Dedifferentiated amniotic fluid mesenchymal stem cell (primary cell): ENCODE measurements at regions not wholly inside any gene's neighbourhood (a gene's known extent, or its start where the extent isn't known, plus 50 kb on each side); places are given as distances from the start of the nearest gene placed in this dataset.

Source experiments
- DNase-seq: peaks from one replicate; pipeline ENCODE4 v3.0.0-alpha.2; 2016; ENCODE audit errors: extremely low spot score

DNA sequence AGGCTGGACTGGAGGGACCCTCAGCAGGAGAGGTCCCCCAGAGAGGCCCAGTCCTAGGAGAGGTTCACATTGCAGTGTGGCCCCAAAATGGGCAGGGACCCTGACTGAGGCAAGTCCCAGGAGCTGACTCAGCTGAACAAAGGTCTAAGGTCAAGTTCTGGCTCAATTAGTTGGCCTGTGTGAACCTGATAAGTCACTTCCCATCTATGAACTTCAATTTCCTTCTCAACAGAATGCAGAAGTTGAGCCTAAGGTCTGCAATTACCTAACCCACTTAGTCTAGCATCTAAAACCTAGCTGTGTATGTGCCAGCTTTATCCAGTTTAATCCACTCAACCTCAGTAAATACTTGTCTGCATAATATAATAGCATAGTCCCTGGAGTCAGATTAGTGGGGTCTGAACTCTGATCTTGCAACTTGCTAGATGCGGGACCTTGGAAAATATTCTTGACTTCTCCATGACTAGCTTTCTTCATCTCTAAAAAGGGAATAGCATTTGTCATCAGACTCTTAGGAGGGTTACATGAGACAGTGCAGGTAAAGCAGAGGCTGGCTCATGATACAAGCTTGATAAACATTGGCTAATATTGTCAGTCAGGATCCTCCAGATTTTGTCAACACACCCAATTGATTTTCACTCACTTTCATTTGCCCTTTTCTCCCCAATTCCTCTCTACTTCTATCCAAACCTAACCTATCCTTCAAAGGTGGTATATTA is 465.5 kb downstream of the INSC start:
- no peak for DNase-seq

- DNase-seq = no peak
Observed at GRCh38 chr11:15580775-15581095, 466.0 kb downstream of the INSC start.

GRCh38 chr11:15584158-15584557 is 469.4 kb downstream of the INSC start:
- no peak for DNase-seq

DNA sequence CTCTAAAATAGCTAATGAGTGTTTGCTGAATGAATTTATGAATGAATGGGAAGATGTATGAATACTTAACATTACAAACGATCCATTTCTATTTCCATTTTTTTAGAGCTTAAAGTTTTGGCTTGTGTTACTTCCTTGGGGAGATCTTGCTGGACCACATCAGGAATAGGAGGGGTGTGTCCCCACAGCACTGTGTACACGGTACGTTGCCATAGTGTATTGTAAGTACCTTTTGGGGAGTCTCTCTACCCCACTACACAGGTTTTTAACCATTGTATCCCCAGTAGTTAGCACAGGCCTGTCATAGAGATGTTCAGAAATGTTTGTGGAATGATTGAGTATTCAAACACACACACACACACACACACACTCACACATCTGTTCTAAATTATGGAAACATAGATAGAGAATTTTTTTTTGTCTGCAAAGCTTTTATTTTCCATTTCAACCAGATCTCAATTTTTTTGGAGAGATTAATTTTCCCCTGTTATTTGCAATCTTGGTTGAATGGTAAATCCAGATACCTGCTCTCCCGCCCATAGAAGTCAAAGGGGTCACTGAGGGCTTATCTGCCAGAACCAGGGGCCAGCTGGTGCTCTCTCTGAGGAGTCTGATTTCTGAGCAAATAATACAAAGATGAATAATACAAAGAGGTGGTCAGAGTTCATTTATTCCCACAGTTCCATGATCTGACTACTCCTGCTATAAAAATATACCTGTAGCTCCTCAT is 471.0 kb downstream of the INSC start:
- DNase-seq = no peak

DNA sequence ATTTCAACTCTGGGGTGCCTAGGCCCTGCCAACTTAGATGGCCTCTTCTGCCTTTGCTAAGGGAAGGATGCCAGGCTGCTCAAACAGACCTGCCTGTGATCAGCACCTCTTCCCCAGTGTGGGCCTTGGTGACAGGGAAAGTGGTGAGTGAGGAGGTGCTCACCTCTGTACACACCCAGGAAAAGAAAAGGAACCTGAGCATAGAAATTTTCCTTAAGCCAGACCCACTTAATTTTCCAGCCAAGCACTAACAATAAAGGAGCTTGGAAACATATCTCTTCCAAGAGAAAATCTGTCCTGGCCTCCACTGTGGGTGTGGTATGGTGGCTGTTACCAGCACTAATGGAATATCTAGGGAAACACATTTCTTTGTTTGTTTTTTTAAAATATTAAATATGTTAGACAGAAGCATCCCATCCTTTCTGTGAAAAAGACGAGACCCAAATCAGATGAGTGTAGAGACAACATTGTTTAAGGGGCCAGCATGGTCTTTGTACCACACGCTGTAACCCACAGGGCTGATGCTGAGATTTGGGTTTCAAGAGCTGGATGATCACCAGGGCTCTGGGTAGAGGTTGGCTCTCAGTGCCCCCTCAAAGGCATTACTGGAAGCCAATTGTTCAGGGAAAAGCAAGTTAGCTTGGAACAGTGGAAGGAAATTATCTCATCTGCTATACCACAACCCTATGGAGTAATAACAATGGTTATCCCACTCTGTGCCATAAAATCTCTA is 472.2 kb downstream of the INSC start:
- no peak for DNase-seq

DNA sequence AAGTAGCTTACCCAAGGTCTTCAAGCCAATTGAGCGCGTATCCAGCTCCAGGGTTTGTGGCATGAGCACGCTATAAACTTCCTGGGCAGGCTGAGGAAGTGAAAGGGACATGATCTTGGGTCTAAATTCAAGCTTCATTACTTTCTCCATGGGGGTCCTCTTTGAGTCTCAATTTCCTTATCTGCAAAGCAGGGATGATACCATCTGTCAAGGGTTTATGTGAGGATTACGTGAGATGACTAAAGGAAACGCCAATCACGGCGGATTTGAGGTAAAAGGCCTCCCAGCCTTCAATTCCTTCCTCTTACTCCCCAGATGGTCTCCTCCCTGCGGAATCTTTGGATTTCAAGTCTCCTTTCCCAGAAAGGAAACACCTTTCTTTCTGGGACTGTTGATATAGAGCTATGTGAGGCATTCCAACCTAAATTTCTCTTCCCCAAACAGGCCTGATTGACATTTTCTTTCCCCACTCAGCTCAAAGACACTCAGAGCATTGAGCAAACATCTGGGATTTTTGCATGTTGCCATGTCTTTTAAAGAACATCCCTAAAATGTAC is 474.4 kb downstream of the INSC start:
- DNase-seq = no peak

- no peak for DNase-seq
Observed at GRCh38 chr11:15590132-15590531, 475.4 kb downstream of the INSC start.

DNA sequence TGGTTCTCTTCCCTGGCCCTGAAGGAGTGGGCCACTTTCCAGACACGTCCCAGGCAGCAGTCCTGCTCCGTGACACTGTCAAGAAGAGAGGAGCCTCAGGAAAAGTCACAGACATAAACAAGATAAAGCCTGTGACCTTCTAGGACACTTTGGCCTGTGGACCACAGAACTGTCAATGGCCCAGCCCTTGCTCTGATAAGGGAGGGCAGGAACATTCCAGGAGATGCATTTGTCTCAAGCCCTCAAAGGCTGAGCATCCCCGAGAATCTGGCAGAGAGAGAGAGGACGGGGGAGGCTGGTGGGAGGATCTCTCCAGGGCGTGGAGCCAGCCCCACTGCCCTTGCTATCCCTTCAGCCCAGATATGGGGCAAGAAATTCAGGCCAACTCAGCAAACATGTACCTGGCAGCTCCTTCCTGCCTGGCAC is 476.4 kb downstream of the INSC start:
- no peak for DNase-seq

DNA sequence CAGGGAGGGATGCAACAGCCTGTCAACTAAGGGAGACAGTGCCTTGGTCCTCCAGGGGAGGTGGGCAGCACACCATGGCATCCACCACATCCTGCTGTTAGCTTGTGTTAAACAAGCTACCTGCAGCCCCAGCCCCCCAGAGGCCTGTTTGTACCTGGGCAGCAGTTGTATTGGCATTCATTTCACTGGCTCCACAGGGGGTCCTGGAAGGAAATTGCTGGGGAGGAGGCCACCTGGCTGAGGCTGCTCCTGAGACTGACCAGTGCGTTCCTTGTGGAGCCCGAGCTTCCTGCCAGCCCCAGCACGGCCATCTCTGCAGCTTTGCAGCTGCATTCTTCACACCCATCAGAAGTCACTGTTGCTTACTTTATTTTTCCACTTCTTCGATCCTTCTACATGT is 479.9 kb downstream of the INSC start:
- no peak for DNase-seq

GRCh38 chr11:15599376-15599775 is 484.7 kb downstream of the INSC start:
- DNase-seq = no peak

DNA sequence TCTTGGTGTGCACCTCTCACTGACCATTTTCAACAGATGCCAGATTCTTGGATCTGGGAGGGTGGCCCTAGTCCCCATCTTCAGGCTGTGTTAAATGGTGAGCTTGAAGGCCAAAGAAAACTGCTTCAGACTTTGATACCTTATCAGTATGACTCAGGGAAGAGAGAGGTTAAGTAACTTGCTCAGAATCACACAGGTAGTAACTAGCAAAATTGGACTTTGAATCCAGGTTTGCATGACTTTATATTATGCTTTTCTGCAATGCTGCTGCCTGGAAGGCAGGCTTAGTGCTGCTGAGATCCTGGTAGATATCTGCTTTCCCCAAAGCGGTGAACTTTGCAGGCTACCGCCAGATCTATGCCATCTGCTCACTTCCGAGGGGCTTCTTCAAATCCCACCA is 487.3 kb downstream of the INSC start:
- no peak for DNase-seq

DNA sequence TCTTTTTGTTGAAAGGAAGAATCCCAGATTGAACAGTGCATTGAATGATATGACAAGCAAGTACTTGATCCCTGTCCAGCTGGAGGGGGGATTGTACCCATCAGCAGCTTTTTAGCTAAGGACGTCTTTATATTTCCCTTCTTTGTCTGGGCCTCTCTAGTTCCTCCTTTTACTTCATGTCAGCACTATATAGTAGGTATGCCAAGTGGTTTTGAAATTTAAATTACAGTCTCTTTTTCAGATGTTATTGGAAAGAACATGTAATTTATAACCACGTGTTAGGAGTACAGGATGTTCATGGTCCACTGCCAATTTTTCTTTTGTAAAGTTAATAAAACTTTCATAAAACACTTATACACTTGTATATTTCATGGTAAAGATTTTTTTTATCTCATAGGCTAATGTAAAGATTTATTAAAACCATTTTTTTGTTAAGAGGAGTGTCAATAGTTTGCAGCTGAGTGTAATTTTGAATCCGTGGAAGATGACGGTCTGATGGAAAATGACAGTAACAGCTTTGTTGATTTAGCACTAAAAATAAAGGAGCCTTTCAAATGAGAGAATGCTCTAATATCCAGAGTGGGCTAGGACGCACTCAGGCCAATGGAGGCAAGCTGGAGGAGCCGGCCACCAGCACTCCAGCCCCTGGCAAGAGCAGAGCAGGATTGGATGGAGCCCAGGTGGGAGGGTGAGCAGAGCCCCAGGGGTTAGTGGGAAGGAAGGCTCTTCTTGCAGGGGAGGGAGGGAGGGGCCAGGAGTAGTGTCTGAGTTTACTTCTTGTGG is 488.3 kb downstream of the INSC start:
- no peak for DNase-seq

GRCh38 chr11:15605094-15605493 is 490.4 kb downstream of the INSC start:
- no peak for DNase-seq

- no peak for DNase-seq
Observed at GRCh38 chr11:15607361-15608036, 492.8 kb downstream of the INSC start.

DNA sequence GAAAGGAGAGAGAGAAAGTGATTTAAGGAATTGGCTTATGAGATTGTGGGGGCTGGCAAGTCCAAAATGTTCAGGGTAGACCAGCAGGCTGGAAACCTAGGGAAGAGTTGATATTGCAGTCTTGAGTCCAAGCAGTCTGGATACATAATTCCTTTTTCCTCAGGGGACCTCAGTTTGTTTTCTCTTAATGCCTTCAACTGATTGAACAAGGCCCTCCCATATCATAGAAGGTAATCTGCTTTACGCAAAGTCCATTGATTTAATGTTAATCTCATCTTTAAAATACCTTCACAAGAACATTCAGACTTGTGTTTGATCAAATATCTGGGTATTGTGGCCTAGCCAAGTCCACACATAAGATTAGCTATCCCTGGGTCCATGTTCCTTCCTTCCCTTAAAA is 494.7 kb downstream of the INSC start:
- no peak for DNase-seq

DNA sequence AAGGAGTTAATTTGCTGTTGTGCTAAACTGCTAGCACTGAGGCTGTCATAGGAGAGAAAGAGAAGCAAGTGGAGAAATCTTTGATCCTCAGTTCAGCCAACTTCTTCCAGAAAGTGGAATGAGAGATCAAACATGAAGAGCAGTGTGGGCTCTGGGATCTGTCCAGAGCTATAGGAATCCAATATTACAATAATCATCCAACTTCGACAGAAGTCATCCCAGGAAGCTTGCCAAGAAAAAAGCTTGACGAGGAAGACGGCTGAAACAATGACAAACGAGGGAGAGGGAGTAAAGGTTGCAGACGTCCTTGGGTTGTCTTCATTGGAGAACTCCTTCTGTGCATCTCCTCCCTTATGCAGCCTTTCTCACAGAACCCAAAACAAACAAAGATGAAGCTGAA is 496.2 kb downstream of the INSC start:
- no peak for DNase-seq

- no peak for DNase-seq
Observed at GRCh38 chr11:15613251-15613650, 498.5 kb downstream of the INSC start.

GRCh38 chr11:15613789-15614188 is 499.1 kb downstream of the INSC start:
- no peak for DNase-seq

GRCh38 chr11:15615398-15616096 is 500.8 kb downstream of the INSC start:
- DNase-seq = no peak
